HFF-Myc (cell line): ENCODE measurements at regions not wholly inside any gene's neighbourhood (a gene's known extent, or its start where the extent isn't known, plus 50 kb on each side); places are given as distances from the start of the nearest gene placed in this dataset.

Experiments used
- DNase-seq: peaks from one replicate; pipeline ENCODE4 v3.0.0-alpha.2; 2011; ENCODE audit warnings: low read depth; ENCODE audit errors: extremely low read depth
- H3K4me3 ChIP-seq: replicated peaks from 2 replicates; pipeline ENCODE4 v1.5.1; 2011; ENCODE audit warnings: low read depth, mild to moderate bottlenecking, control low read depth, low read length
- TF ChIP-seq, protein P1 (sequence below): IDR thresholded peaks from 2 replicates; pipeline ENCODE4 v1.5.1; 2012; ENCODE audit warnings: mild to moderate bottlenecking, low read depth, low read length, control low read depth; ENCODE audit errors: missing control alignments

DNA sequence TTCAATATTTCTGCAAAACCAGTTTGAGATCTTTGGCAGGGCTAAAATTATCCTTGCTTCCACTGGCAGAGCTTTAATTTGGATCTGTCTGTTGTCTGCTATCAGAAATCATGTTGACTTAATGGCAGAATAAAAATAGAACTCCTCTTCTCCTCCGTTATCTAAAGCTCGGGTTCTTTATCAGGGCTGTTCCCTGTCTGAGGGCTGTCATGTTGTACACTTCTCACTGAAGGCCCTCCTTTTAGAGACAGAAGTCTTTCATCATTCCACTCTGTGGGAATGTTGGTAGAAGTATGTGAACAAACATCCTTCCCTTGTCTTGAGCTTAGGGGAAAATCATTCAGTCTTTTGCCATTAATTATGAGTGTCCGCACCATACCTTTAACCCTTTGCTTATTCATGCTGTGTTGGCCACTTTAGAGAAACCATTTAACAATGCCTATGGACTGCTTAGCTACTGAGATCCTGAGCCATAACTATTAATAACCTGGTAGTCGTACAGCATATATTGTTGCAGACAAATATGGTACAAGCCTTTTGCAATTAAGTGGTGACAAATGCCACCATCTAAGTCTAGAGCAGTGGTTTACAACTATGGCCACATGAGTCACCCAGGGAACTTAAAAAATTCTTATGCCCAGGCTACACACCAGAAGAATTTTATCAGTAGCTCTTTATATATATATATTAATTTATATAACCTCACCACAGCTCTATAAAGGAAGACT lies 226.0 kb upstream of the TPM1 start:
- DNase-seq = no peak
- H3K4me3 ChIP-seq = no peak overlapping the region
- TF ChIP-seq, protein P1, sequence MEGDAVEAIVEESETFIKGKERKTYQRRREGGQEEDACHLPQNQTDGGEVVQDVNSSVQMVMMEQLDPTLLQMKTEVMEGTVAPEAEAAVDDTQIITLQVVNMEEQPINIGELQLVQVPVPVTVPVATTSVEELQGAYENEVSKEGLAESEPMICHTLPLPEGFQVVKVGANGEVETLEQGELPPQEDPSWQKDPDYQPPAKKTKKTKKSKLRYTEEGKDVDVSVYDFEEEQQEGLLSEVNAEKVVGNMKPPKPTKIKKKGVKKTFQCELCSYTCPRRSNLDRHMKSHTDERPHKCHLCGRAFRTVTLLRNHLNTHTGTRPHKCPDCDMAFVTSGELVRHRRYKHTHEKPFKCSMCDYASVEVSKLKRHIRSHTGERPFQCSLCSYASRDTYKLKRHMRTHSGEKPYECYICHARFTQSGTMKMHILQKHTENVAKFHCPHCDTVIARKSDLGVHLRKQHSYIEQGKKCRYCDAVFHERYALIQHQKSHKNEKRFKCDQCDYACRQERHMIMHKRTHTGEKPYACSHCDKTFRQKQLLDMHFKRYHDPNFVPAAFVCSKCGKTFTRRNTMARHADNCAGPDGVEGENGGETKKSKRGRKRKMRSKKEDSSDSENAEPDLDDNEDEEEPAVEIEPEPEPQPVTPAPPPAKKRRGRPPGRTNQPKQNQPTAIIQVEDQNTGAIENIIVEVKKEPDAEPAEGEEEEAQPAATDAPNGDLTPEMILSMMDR = no peak

DNA sequence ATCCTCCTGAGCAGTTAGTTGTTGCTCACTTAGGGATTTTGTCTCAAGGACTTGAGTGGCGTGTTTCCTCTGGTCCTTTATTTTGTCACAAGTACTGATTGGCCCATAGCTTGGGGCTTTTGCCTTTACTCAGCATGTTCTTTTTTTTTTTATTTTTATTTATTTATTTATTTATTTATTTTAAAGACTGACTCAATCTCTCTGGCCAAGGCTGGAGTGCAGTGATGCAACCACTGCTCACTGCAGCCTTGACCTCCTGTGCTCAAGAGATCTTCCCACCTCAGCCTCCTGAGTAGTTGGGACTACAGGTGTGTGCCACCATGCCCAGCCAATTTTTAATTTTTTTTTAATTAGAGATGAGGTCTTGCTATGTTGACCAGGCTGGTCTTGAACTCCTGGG lies 223.9 kb upstream of the TPM1 start:
- no peak for DNase-seq
- TF ChIP-seq, protein P1 = no peak
- H3K4me3 ChIP-seq = no peak overlapping the region

DNA sequence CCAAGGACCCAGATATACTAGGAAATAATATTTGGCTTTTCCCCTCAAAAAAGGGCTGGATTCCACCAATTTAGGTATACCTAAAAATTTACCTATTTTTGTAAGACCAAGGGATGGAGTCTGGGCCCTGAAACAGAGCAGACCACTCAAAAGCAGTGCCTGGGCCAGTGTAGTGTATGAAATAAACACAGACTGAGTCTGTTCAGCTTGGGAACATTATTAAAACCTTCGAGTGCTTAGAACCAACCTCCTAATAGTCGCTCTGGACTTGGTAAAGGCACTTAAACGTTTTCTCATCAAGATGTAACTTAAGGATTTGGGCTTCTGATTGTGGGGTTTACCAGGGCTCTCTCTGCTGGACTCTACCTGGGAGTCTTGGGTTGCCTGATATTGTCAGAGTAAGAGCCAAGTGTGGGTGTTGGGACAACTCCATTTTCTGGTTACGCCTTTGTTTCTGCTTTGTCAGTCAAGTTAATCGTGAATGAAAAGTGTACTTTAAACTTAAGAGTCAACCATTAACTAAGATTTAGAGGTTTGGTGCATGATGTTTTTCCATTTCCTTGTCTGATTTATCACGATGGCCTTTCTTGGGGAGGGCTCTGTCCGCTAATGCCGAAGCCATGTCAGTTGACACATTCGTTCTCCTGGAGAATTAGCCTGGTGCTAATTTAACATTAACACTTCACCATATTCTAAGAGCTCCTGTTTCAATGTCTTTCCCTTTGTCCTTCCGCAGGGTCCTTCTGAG lies 221.0 kb upstream of the TPM1 start:
- DNase-seq = no peak
- TF ChIP-seq, protein P1 = no peak
- no peak overlapping the region for H3K4me3 ChIP-seq

DNA sequence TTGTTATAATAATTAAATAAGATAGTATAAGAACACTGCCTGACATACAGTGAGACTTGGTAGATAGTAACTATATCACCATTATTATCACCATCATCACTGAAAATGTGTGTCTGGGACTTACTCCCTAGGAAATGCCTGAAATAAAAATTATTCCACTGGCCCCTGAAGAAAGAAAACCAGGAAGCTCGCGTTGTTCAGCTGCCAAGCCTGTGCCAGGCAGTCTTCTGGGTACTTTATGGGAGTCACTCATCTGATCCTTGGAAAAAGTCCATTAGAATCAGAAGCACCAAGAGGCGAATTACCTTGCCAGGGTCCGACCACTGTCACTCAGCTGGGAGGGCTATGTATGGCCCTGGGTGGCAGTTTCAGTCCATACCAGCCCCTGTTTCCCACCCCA lies 220.3 kb upstream of the TPM1 start:
- DNase-seq = no peak
- TF ChIP-seq, protein P1 = no peak
- H3K4me3 ChIP-seq = no peak overlapping the region

DNA sequence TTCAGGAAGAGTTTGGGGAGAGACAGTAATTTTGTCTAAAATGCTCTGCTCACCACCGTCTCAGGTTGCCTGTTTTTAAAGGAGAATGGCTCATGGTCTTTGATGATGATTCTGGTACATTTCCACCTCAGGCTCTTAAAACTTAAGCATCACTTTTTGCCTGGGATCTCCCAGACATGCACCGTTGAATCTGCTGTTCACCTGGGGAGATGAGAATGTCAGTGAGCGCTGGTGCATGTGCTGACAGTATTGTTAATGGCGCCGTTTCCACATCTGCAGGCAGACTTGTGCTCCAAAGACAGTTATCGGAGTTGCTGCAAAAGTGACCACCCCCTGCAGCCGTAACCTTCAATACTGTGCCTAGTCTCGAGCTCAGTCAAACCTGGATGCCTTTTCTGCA lies 219.0 kb upstream of the TPM1 start:
- TF ChIP-seq, protein P1 = no peak
- no peak for DNase-seq
- no peak overlapping the region for H3K4me3 ChIP-seq

DNA sequence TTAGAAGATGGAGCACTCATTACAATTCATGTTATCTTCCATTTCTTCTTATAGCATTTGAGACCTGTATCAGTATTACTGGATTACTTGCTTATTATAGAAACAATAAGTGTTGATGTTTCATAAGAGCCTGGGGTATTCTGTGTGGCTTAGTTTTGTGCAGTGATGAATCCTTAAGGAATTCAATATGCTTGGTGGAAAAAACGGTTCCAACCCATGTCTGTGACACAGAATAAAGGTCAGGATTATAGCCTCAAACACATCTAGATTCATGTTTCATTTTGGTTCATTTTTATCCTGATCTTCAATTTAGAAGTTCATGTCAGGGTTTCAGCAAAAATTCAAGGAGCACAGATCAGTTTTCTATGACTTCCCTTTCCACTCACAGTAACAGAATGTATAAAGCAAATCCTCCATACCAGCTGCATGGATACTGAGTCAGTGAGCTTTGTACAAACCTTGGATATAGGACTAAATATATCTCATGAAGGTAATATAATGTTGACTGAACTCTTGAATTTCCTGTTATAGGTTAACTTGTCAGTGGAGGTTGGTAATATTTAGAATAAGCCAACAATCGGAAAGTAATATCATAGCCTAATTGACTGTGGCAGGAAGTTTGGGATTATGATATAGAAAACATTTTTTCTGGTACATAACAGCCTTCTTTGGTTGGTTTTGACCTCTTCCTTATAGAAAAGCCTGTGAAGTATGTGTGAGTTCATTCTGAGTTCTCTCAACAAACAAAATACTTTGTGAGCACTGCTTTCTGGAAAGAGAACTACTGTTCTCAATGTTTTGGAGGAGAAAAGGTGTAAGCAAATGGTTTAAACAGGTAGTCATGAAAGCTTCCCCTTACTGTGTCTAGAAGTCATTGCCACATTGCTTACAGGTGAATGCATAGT lies 218.2 kb upstream of the TPM1 start:
- TF ChIP-seq, protein P1 = no peak
- no peak overlapping the region for H3K4me3 ChIP-seq
- no peak for DNase-seq
